Keratinocyte (primary cell): ENCODE measurements at regions not wholly inside any gene's neighbourhood (a gene's known extent, or its start where the extent isn't known, plus 50 kb on each side); places are given as distances from the start of the nearest gene placed in this dataset.

ENCODE experiments used
- DNase-seq: peaks from one replicate; pipeline ENCODE4 v3.0.0-alpha.2; 2011; ENCODE audit warnings: low read depth, missing footprints, low spot score
- FAIRE-seq: peaks from 2 replicates; lab custom pipeline; 2011; peaks lifted over from hg19 to GRCh38; lab: Jason Lieb, UNC
- H2AFZ ChIP-seq: 2 replicates; pipeline ENCODE4 v1.6.0; 2012; ENCODE audit warnings: low read length, control low read depth, inconsistent platforms; ENCODE audit not compliant: control insufficient read depth
- H3K27ac ChIP-seq: 2 replicates; pipeline ENCODE4 v1.5.1; 2011; ENCODE audit warnings: low read length; ENCODE audit not compliant: control insufficient read depth, insufficient read depth
- H3K27me3 ChIP-seq: 3 replicates; pipeline ENCODE4 v1.6.0; 2011; ENCODE audit warnings: low read length; ENCODE audit not compliant: control insufficient read depth, insufficient read depth; ENCODE audit errors: extremely low read depth
- H3K36me3 ChIP-seq, 2 experiments: 2 replicates in 1 of 2; 3 replicates in 1 of 2; pipeline ENCODE4 v1.5.1; 2011; ENCODE audit warnings: low read length in 2 of 2, mild to moderate bottlenecking in 1 of 2; ENCODE audit not compliant: control insufficient read depth in 2 of 2, insufficient read depth in 2 of 2; ENCODE audit errors: extremely low read depth in 1 of 2
- H3K4me1 ChIP-seq: 3 replicates; pipeline ENCODE4 v1.5.1; 2011; ENCODE audit warnings: low read length; ENCODE audit not compliant: control insufficient read depth, insufficient read depth; ENCODE audit errors: extremely low read depth
- H3K4me2 ChIP-seq: 3 replicates; pipeline ENCODE4 v1.6.0; 2011; ENCODE audit warnings: low read depth, low read length; ENCODE audit not compliant: control insufficient read depth, insufficient read depth; ENCODE audit errors: extremely low read depth
- H3K4me3 ChIP-seq, 3 experiments: fragments of 200-600 bp in 1 of 3; sonication (generic) in 1 of 3; 2 replicates in 2 of 3; 3 replicates in 1 of 3; pipeline ENCODE4 v1.5.1; 2011 to 2016; ENCODE audit warnings: low read length in 3 of 3, mild to moderate bottlenecking in 3 of 3, control low read depth in 2 of 3, inconsistent platforms in 1 of 3, low read depth in 1 of 3, mixed read lengths in 1 of 3, mixed run types in 1 of 3, moderate library complexity in 1 of 3; ENCODE audit not compliant: control insufficient read depth in 2 of 3, insufficient read depth in 2 of 3; ENCODE audit errors: extremely low read depth in 1 of 3
- H3K79me2 ChIP-seq: 2 replicates; pipeline ENCODE4 v1.6.0; 2012; ENCODE audit warnings: low read length; ENCODE audit not compliant: control insufficient read depth, insufficient read depth
- H3K9ac ChIP-seq: 3 replicates; pipeline ENCODE4 v1.6.0; 2011; ENCODE audit warnings: low read length; ENCODE audit not compliant: control insufficient read depth, insufficient read depth; ENCODE audit errors: extremely low read depth
- H3K9me1 ChIP-seq: 3 replicates; pipeline ENCODE4 v1.6.0; 2011; ENCODE audit warnings: low read length; ENCODE audit not compliant: control insufficient read depth, insufficient read depth; ENCODE audit errors: extremely low read depth
- H3K9me3 ChIP-seq: 2 replicates; pipeline ENCODE4 v1.5.1; 2012; ENCODE audit warnings: low read depth, low read length; ENCODE audit not compliant: control insufficient read depth
- H4K20me1 ChIP-seq: 3 replicates; pipeline ENCODE4 v1.6.0; 2011; ENCODE audit warnings: low read length; ENCODE audit not compliant: control insufficient read depth, insufficient read depth; ENCODE audit errors: extremely low read depth
- CTCF ChIP-seq, 3 experiments: IDR thresholded peaks in 1 of 3; conservative IDR thresholded peaks in 1 of 3; optimal IDR thresholded peaks in 1 of 3; 2 replicates in 2 of 3; 3 replicates in 1 of 3; pipeline versions ENCODE3 to v1.5.1; 2011; ENCODE audit warnings: low read length in 3 of 3, mild to moderate bottlenecking in 3 of 3, moderate library complexity in 2 of 3, control low read depth in 1 of 3, inconsistent platforms in 1 of 3; ENCODE audit not compliant: insufficient read depth in 2 of 3; ENCODE audit errors: extremely low read depth in 1 of 3
- EZH2 ChIP-seq: IDR thresholded peaks from one replicate; pipeline ENCODE4 v1.6.1; 2012; ENCODE audit warnings: inconsistent platforms, mild to moderate bottlenecking, low read length, moderate library complexity
- dilution Hi-C: fragments of 300-500 bp; cut with MboI; formaldehyde crosslinking; loops from one replicate; pipeline ENCODE4 v1.7.0; 2020; ENCODE audit warnings: low sequenced_read_pairs; ENCODE audit not compliant: extremely low pct_ligation_motif_present

- TF ChIP-seq EZH2 = no peak
- TF ChIP-seq CTCF (optimal IDR thresholded peaks at IDR 0.05 in 1 of 3, IDR thresholded peaks at IDR 0.05 in 1 of 3, conservative IDR thresholded peaks at IDR 0.05 in 1 of 3; ENCODE audit: extremely low read depth in 1 of 3, insufficient read depth in 2 of 3, low read length in 3 of 3) = peak; percentile 24 to 63 (median 32)
- Histone ChIP-seq H3K79me2 (no peaks in the 10 kb centered on the region), H3K9ac (no peak overlapping the region), H3K27ac (no peak overlapping the region), H3K36me3 (no peaks in the 10 kb centered on the region), H2AFZ (no peak overlapping the region), H3K4me1 (no peaks in the 10 kb centered on the region), H3K4me2 (no peak overlapping the region), H3K9me3 (no peaks in the 10 kb centered on the region), H4K20me1 (no peaks in the 10 kb centered on the region), H3K9me1 (no peaks in the 10 kb centered on the region), H3K4me3 (no peak overlapping the region), H3K27me3 (no peaks in the 10 kb centered on the region)
- dilution Hi-C loops = no loop called here
- no peak for FAIRE-seq
- DNase-seq = no peak
Measured at GRCh38 chr16:66159987-66160386, 206.5 kb upstream of the CDH5 start.

- Histone ChIP-seq H3K4me1 (no peaks in the 10 kb centered on the region), H3K27ac (no peak overlapping the region), H2AFZ (no peak overlapping the region), H3K36me3 (no peaks in the 10 kb centered on the region), H3K4me3 (no peak overlapping the region), H3K9me1 (no peaks in the 10 kb centered on the region), H3K9ac (no peak overlapping the region), H4K20me1 (no peaks in the 10 kb centered on the region), H3K9me3 (no peaks in the 10 kb centered on the region), H3K27me3 (no peaks in the 10 kb centered on the region), H3K79me2 (no peaks in the 10 kb centered on the region), H3K4me2 (no peak overlapping the region)
- TF ChIP-seq EZH2 = no peak
- no peak for TF ChIP-seq CTCF (optimal IDR thresholded peaks at IDR 0.05 in 1 of 3, IDR thresholded peaks at IDR 0.05 in 1 of 3, conservative IDR thresholded peaks at IDR 0.05 in 1 of 3; ENCODE audit: extremely low read depth in 1 of 3, insufficient read depth in 2 of 3, low read length in 3 of 3)
- FAIRE-seq = no peak
- dilution Hi-C loops = no loop called here
- DNase-seq = no peak
Measured at GRCh38 chr16:66156538-66156937, 210.0 kb upstream of the CDH5 start.
